ENCODE measurements at regions not wholly inside any gene's neighbourhood (a gene's known extent, or its start where the extent isn't known, plus 50 kb on each side); places are given as distances from the start of the nearest gene placed in this dataset.
A peak's percentile ranks its signal among the peaks of the same experiment; 100 is the strongest.
"Not testable (repeated sequence)": the region's sequence is repeated elsewhere in the genome, so short reads cannot be mapped to it uniquely, and the experiment has no call there.

DNA sequence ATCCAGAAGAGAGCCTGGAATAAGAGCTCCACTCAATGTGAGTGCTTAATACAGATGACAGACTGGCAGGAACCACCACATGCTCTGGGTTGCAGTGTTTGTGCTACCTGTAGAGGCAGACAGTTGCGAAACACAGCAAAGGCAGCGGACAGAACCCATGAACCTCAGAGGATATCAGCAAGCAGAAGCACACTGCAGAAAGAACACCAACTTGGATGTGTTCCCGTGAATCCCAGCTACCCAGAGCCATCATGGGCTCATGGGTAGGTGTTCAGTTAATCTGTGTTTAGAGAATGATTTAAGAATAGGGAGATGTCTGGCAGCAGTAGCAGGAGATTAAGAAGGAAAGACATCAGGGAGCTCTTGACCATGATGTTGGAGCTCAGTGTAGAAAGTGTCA lies 133.3 kb upstream of the FOXQ1 start:
- Mint-ChIP-seq H3K36me3 (no peaks in the 10 kb centered on the region), H3K27me3 (peaks cover 8% of the 10 kb centered on the region), H3K27ac (no peak overlapping the region), H3K9me3 (ENCODE audit: low read depth) (no peaks in the 10 kb centered on the region), H3K4me1 (no peaks in the 10 kb centered on the region), H3K4me3 (no peak overlapping the region)
- no peak for ATAC-seq
- CTCF ChIA-PET, result no interaction called here
- DNase-seq, result no peak

DNA sequence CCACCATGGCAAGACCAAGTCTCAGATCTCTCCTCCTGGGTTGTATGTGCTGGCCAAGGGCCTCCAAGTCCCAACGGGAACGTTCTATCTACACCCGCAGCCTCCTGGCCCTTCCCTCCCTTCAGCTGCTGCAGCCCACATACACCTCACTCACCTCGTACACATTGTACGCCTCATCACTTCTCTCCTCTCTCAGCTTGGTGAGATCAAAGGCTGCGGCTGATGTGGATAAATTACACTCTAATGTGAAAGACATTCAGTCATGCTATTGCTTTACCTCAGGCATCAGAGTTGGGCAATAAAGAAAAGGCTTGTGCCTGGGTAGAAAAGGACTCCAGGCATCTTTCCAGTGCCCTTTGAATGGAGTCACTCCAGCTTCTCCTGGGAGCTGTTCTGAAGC lies 135.3 kb upstream of the FOXQ1 start:
- ATAC-seq (no peak), DNase-seq (no peak)
- H3K4me1 Mint-ChIP-seq, result no peaks in the 10 kb centered on the region
- H3K27me3 Mint-ChIP-seq, result peaks cover 6% of the 10 kb centered on the region
- no peaks in the 10 kb centered on the region for H3K9me3 Mint-ChIP-seq (ENCODE audit: low read depth)
- no peak overlapping the region for H3K4me3 Mint-ChIP-seq
- CTCF ChIA-PET, result no interaction called here
- no peak overlapping the region for H3K27ac Mint-ChIP-seq
- H3K36me3 Mint-ChIP-seq, result no peaks in the 10 kb centered on the region

DNA sequence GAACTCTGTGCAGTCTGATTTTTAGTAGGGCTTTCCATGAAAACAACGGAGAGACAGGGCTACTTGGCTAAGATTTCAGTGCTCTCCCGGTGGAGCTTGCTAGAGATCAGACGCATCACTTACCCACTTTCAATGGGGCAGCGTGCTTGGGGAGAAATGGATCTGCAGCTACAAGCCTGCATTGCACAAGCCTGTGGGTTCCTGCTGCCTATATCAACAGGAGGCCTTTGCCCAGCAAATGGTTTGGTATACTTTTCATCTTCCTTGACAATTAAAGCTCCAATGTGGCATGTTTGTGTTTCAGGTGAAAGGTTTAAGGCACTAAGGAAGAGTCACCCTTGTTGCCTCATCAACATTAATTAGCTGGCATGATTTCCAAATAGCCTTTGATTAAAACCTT lies 136.0 kb upstream of the FOXQ1 start:
- ATAC-seq, result no peak
- no peak overlapping the region for H3K4me3 Mint-ChIP-seq

DNA sequence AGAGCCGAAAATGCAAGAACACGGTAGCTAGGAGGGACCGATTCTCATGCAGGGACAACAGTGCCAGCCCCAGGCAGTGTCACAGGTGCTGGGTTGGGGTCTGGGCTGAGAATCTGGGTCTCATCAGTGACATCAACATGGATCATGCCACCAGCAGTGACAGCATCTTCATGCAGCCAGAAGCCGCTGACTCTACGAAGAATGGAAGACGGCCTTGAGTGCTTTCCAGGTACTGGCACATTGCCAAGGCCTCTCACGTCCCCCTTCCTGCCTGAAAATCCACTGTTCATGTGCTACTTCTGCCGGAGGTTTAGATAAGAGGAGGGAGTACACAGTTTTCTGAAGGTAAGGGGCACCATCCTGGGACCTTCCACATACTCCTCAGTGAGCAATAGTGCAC lies 141.1 kb upstream of the FOXQ1 start:
- Mint-ChIP-seq H3K36me3 (no peaks in the 10 kb centered on the region), H3K4me3 (no peak overlapping the region), H3K27me3 (no peaks in the 10 kb centered on the region), H3K9me3 (ENCODE audit: low read depth) (no peaks in the 10 kb centered on the region), H3K27ac (no peak overlapping the region), H3K4me1 (no peaks in the 10 kb centered on the region)
- no peak for ATAC-seq
- no peak for DNase-seq
- CTCF ChIA-PET, result no interaction called here

More for the DNA sequence above, 136.0 kb upstream of the FOXQ1 start:
- no peaks in the 10 kb centered on the region for H3K4me1 Mint-ChIP-seq
- CTCF ChIA-PET, result no interaction called here
- no peak overlapping the region for H3K27ac Mint-ChIP-seq
- no peaks in the 10 kb centered on the region for H3K9me3 Mint-ChIP-seq (ENCODE audit: low read depth)
- no peaks in the 10 kb centered on the region for H3K36me3 Mint-ChIP-seq
- DNase-seq, result no peak
- H3K27me3 Mint-ChIP-seq, result peaks cover 3% of the 10 kb centered on the region

DNA sequence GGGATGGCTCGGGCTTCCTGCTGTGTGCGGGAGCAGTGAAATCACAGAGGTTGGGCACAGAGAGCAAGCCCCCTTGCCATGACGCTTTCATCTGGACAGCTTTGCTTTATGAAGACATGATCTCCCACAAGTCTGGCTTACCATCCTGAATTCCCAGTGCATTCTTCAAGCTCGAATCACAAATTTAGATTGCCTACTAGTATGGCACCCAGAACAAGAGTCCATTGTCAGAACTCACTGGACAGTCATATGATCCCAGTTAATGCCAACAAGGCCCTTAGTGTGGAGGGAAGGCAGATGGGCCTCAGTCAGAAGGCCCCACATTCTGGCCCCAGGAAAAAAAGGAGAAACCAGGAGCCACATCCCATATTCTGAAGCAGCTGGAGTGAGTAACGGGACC lies 147.3 kb upstream of the FOXQ1 start:
- CTCF ChIA-PET, result no interaction called here
- Mint-ChIP-seq H3K4me1 (peaks cover 4% of the 10 kb centered on the region), H3K36me3 (no peaks in the 10 kb centered on the region), H3K9me3 (ENCODE audit: low read depth) (no peaks in the 10 kb centered on the region), H3K27ac (no peak overlapping the region), H3K27me3 (peaks cover 7% of the 10 kb centered on the region), H3K4me3 (no peak overlapping the region)
- no peak for DNase-seq
- no peak for ATAC-seq

DNA sequence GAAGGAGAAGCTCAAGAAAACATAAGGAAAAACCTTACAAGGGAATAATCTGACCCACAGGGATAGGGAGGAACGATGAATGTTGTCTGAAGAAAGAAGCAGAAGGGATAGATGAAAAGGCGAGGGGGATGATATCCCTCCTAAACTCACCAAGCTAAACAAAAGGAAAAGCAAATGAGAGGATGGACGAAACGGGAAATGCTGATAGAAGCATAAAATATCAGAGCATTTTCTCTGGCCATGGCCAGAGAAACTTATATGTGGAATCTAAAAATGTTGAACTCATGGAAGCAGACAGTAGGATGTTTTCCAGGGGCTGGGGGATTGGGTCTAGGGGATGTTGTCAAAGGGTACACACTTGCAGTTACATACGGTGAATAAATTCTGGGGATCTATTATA lies 148.4 kb upstream of the FOXQ1 start:
- Mint-ChIP-seq H3K27ac (no peak overlapping the region), H3K4me3 (no peak overlapping the region), H3K9me3 (ENCODE audit: low read depth) (no peaks in the 10 kb centered on the region), H3K4me1 (peaks cover 4% of the 10 kb centered on the region), H3K36me3 (no peaks in the 10 kb centered on the region), H3K27me3 (peaks cover 7% of the 10 kb centered on the region)
- CTCF ChIA-PET, result no interaction called here
- DNase-seq (no peak), ATAC-seq (no peak)

DNA sequence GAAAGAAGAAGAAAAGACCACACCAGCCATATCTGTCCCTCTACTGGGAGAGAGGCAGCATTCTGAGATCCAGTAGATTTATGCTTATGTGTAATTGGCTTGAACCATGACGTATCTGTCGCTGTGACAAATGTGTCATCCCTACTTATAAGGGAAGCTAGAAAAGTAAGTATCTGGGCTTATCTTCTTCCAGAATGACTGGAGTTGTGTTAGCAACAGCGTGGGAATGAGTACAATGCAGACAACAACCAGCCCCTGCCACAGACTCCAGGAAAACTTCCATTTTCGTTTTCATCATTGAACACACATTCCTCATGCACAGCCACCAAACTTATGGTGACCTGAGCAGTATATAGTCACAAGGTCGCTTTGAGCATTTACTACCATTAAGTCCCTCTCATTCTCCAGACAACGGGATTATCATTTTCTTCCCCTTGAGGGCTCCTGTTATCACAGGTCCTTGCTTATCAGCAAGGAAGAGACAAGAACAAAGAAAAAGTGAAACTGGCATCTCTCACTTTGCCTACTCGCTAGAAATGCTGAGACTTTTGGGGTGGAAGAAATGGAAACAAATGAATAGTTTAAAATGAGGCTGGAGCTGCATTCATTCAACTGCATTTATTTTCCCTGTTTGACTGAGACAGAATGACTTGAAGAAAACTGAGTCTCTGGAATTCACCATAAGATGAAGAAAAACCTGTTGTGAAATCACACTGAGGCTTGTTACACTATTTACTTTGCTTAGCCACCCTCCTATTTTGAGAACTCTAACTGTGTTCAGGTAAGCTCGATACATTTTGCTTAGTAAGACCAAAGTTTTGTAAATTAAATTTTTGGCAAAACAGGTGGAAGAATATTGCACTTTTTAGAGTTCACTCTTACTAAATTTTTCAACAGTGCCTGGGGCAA lies 149.3 kb upstream of the FOXQ1 start:
- ATAC-seq (no peak), DNase-seq (no peak)
- H3K9me3 Mint-ChIP-seq (ENCODE audit: low read depth), result no peaks in the 10 kb centered on the region
- no peak overlapping the region for H3K27ac Mint-ChIP-seq
- no peaks in the 10 kb centered on the region for H3K36me3 Mint-ChIP-seq
- peak overlapping the region; percentile 57 for H3K4me3 Mint-ChIP-seq
- peaks cover 4% of the 10 kb centered on the region for H3K4me1 Mint-ChIP-seq
- CTCF ChIA-PET, result no interaction called here
- H3K27me3 Mint-ChIP-seq, result peaks cover 7% of the 10 kb centered on the region

DNA sequence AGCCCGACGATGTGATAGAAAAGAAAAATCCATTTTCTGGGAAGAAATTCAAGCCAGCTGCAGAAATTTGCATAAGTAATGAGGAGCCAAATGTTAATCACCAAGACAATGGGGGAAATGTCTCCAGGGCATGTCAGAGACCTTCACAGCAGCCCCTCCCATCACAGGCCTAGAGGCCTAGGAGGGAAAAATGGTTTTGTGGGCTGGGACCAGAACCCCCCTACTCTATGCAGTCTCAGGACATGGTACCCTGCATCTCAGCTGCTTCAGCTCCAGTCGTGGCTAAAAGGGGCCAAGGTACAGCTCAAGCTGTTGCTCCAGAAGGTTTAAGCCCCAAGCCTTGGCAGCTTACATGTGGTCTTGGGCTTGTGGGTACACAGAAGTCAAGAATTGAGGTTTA lies 155.5 kb upstream of the FOXQ1 start:
- DNase-seq; H3K4me3 Mint-ChIP-seq; H3K27ac Mint-ChIP-seq; H3K9me3 Mint-ChIP-seq (ENCODE audit: low read depth); H3K36me3 Mint-ChIP-seq; H3K4me1 Mint-ChIP-seq; CTCF ChIA-PET; ATAC-seq; H3K27me3 Mint-ChIP-seq: not testable (repeated sequence)

DNA sequence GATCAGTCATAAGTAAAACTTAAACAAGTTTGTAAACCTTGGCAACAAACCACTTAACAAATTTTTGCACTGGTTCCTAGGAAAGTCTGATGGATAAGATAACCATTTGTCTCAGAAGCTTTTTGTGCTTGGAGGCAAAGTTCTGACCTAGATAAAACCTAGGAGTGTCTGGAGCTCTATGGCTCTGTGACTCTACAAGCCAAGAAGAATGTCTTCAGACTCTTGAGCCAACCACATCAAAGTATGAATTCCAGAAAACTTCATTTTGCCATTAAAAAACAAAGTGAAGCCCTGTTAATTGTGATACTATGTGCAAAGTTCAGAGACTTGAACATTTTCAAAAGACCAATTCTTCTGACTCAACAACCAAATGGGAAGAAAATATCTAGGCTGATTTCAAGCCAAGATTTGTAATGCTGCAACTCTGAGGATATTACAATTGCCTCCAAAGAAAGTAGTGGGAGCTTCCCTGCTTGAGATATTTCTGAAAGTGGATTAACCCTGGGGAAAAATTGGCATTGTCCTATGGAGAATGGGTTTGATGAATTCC lies 158.1 kb upstream of the FOXQ1 start:
- no peak overlapping the region for H3K4me3 Mint-ChIP-seq
- no peak for ATAC-seq
- no peaks in the 10 kb centered on the region for H3K9me3 Mint-ChIP-seq (ENCODE audit: low read depth)
- CTCF ChIA-PET, result no interaction called here
- peaks cover 20% of the 10 kb centered on the region for H3K27me3 Mint-ChIP-seq
- no peak overlapping the region for H3K27ac Mint-ChIP-seq
- DNase-seq, result no peak
- no peaks in the 10 kb centered on the region for H3K36me3 Mint-ChIP-seq
- H3K4me1 Mint-ChIP-seq, result no peaks in the 10 kb centered on the region

DNA sequence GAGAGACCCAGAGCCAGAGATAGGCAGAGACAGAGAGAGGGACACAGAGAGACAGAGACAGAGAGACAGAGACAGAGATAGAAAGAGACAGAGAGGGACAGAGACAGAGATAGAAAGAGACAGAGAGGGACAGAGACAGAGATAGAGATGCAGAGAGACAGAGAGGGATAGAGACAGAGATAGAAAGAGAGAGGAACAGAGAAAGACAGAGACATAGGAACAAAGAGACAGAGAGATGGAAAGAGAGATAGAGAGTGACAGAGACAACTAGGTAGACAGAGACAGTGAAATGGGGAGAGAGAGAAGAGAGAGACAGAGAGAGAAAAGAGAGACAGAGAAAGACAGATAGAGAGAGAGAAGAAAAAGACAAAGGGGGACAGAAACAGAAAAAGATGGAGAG lies 165.4 kb upstream of the FOXQ1 start:
- no peak overlapping the region for H3K4me3 Mint-ChIP-seq
- no peaks in the 10 kb centered on the region for H3K9me3 Mint-ChIP-seq (ENCODE audit: low read depth)
- DNase-seq, result no peak
- no peaks in the 10 kb centered on the region for H3K4me1 Mint-ChIP-seq
- no peaks in the 10 kb centered on the region for H3K36me3 Mint-ChIP-seq
- CTCF ChIA-PET, result no interaction called here
- H3K27me3 Mint-ChIP-seq, result peaks cover 31% of the 10 kb centered on the region
- peak overlapping the region; percentile 18 for H3K27ac Mint-ChIP-seq
- no peak for ATAC-seq

DNA sequence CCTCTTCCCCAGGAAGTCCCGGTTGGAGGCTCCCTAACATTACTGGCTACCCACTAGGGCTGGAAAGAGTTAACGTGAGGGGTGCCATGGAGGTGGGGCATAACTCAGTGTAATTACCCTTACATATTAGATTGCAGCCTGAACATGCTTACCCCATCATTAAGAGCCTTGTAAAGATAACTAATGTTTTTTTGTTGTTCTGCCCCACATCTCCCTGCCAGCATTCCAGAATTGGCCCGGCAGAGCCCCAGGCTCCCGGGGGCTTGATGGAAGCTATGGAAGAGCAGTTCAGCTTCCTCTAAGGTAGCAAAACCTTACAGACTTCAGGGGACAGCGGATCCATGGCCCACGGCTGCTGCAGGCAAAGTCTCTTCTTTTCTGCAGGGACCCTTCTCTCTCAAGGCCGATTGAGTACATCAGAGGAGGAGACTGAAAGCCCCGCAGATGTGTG lies 166.1 kb upstream of the FOXQ1 start:
- ATAC-seq (no peak), DNase-seq (no peak)
- Mint-ChIP-seq H3K4me3 (no peak overlapping the region), H3K9me3 (ENCODE audit: low read depth) (no peaks in the 10 kb centered on the region), H3K27ac (no peak overlapping the region), H3K36me3 (no peaks in the 10 kb centered on the region), H3K27me3 (peaks cover 26% of the 10 kb centered on the region), H3K4me1 (no peaks in the 10 kb centered on the region)
- CTCF ChIA-PET, result no interaction called here

DNA sequence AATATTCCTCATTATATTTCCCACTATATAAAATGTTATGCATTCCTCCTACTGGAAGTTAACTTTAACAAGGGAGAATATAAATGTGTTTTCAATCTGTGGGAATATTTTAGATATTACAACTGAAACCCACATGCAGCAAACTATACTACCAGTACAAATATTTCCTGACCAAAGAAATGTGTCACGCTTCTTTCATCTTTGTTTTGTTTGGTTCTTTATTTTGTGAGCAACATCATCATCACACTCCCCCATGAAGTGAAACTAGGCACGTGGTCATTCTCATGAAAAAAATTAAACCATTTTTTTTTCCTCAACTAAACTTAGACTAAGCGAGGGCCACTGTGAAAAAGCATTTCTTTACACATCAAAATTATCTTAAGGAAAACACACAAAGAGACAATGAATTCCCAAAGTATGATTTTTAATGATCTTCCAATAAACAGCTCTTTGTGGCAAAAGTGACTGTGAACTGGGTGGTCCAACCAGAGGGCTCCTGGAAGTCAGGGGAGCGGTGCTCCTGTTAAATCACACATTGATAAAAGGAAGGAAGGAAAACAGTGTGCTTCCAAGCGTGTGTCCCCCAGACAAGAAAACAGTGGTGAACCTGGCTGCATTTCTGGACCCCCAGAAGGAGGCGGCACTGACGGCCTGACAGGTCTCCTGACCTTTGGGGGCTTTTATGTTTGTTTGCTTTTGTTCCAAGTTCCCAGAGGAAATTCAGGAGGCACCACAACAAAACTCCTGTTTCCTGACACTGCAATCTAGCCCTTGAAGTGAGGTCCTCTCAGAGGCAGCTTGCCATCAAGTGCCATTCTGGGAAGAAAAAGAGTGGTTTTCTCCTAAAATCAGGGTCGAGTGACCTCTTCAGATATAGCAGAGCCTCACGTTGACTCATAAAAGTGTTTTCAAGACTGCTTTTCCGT lies 166.8 kb upstream of the FOXQ1 start:
- ATAC-seq (no peak), DNase-seq (no peak)
- no peaks in the 10 kb centered on the region for H3K9me3 Mint-ChIP-seq (ENCODE audit: low read depth)
- H3K4me1 Mint-ChIP-seq, result no peaks in the 10 kb centered on the region
- CTCF ChIA-PET, result no interaction called here
- H3K27ac Mint-ChIP-seq, result no peak overlapping the region
- H3K36me3 Mint-ChIP-seq, result no peaks in the 10 kb centered on the region
- no peak overlapping the region for H3K4me3 Mint-ChIP-seq
- peaks cover 23% of the 10 kb centered on the region for H3K27me3 Mint-ChIP-seq

DNA sequence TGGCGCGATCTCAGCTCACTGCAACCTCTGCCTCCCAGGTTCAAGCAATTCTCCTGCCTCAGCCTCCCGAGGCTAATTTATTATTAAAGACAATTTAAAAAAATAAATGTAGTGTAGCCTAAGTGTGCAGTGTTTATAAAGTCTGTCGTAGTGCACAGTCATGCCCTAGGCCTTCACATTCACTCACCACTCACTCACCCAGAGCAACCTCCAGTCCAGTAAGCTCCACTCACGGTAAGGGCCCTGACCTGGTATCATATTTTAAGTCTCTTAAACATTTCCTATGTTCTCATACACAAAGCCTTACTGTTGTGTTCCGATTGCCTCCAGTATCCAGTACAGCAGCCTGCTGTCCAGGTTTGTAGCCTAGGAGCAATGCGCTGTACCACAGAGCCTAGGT lies 168.2 kb upstream of the FOXQ1 start:
- CTCF ChIA-PET, result no interaction called here
- ATAC-seq (no peak), DNase-seq (no peak)
- Mint-ChIP-seq H3K27ac (no peak overlapping the region), H3K4me3 (no peak overlapping the region), H3K9me3 (ENCODE audit: low read depth) (no peaks in the 10 kb centered on the region), H3K36me3 (no peaks in the 10 kb centered on the region), H3K4me1 (no peaks in the 10 kb centered on the region), H3K27me3 (peaks cover 23% of the 10 kb centered on the region)
